BE2C (cell line): ENCODE measurements at regions not wholly inside any gene's neighbourhood (a gene's known extent, or its start where the extent isn't known, plus 50 kb on each side); places are given as distances from the start of the nearest gene placed in this dataset.
"Not testable (repeated sequence)": the region's sequence is repeated elsewhere in the genome, so short reads cannot be mapped to it uniquely, and the experiment has no call there.

Source experiments
- DNase-seq: peaks from one replicate; pipeline ENCODE4 v3.0.0-alpha.2; 2020
- H3K27me3 ChIP-seq: fragments of 250-450 bp; sonication (Bioruptor Pico); 2 replicates; pipeline ENCODE4 v1.5.1; 2020; ENCODE audit warnings: mild to moderate bottlenecking
- H3K36me3 ChIP-seq: fragments of 250-450 bp; sonication (Bioruptor Pico); 2 replicates; pipeline ENCODE4 v1.5.1; 2020; ENCODE audit warnings: mild to moderate bottlenecking
- H3K4me1 ChIP-seq: fragments of 250-450 bp; sonication (Bioruptor Pico); 2 replicates; pipeline ENCODE4 v1.5.1; 2020
- H3K4me3 ChIP-seq: 2 replicates; pipeline ENCODE4 v1.5.1; 2011; ENCODE audit warnings: low read depth, low read length
- H3K9me3 ChIP-seq: fragments of 250-450 bp; sonication (Bioruptor Pico); 2 replicates; pipeline ENCODE4 v1.5.1; 2020
- TF ChIP-seq, protein P1 (sequence below): IDR thresholded peaks from 2 replicates; pipeline ENCODE4 v1.5.1; 2012; ENCODE audit warnings: mild to moderate bottlenecking, low read depth, low read length

DNA sequence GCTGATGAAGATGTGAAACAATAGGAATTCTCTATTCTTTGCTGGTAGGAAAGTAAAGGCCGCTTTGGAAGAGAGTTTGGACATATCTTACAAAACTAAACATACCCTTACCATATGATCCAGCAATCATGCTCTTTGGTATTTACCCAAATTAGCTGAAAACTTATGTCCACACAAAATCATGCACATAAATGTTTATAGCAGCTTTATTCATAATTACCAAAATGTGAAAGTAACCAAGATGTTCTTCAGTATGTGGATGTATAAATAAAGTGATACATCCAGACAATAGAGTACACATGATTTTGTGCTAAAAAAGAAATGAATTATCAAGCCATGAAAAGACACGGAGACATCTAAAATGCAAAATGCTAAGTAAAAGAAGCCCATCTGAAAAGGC lies 98.7 kb upstream of the SLC35F3 start:
- no peak for DNase-seq
- no peaks in the 10 kb centered on the region for H3K4me1 ChIP-seq
- no peak overlapping the region for H3K4me3 ChIP-seq
- no peaks in the 10 kb centered on the region for H3K36me3 ChIP-seq
- no peaks in the 10 kb centered on the region; the same call in 1 of the 2 replicates for H3K27me3 ChIP-seq
- TF ChIP-seq, protein P1, sequence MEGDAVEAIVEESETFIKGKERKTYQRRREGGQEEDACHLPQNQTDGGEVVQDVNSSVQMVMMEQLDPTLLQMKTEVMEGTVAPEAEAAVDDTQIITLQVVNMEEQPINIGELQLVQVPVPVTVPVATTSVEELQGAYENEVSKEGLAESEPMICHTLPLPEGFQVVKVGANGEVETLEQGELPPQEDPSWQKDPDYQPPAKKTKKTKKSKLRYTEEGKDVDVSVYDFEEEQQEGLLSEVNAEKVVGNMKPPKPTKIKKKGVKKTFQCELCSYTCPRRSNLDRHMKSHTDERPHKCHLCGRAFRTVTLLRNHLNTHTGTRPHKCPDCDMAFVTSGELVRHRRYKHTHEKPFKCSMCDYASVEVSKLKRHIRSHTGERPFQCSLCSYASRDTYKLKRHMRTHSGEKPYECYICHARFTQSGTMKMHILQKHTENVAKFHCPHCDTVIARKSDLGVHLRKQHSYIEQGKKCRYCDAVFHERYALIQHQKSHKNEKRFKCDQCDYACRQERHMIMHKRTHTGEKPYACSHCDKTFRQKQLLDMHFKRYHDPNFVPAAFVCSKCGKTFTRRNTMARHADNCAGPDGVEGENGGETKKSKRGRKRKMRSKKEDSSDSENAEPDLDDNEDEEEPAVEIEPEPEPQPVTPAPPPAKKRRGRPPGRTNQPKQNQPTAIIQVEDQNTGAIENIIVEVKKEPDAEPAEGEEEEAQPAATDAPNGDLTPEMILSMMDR = no peak
- no peaks in the 10 kb centered on the region; the same call in none of the 2 replicates for H3K9me3 ChIP-seq

GRCh38 chr1:233815357-233815756 lies 89.1 kb upstream of the SLC35F3 start:
- Histone ChIP-seq H3K4me3 (no peak overlapping the region), H3K36me3 (no peaks in the 10 kb centered on the region), H3K4me1 (no peaks in the 10 kb centered on the region), H3K9me3 (no peaks in the 10 kb centered on the region), H3K27me3 (no peaks in the 10 kb centered on the region)
- no peak for DNase-seq
- TF ChIP-seq, protein P1 = no peak

GRCh38 chr1:233815865-233816264 lies 88.6 kb upstream of the SLC35F3 start:
- no peak overlapping the region for H3K4me3 ChIP-seq
- no peaks in the 10 kb centered on the region for H3K27me3 ChIP-seq
- H3K36me3 ChIP-seq = no peaks in the 10 kb centered on the region
- H3K9me3 ChIP-seq = no peaks in the 10 kb centered on the region
- TF ChIP-seq, protein P1 = no peak
- DNase-seq = no peak
- no peaks in the 10 kb centered on the region for H3K4me1 ChIP-seq

- Histone ChIP-seq H3K36me3 (no peaks in the 10 kb centered on the region), H3K9me3 (no peaks in the 10 kb centered on the region), H3K4me3 (no peak overlapping the region), H3K27me3 (no peaks in the 10 kb centered on the region), H3K4me1 (no peaks in the 10 kb centered on the region)
- TF ChIP-seq, protein P1 = no peak
- DNase-seq = no peak
These were observed 88.1 kb upstream of the SLC35F3 start for GRCh38 chr1:233816348-233816747.

DNA sequence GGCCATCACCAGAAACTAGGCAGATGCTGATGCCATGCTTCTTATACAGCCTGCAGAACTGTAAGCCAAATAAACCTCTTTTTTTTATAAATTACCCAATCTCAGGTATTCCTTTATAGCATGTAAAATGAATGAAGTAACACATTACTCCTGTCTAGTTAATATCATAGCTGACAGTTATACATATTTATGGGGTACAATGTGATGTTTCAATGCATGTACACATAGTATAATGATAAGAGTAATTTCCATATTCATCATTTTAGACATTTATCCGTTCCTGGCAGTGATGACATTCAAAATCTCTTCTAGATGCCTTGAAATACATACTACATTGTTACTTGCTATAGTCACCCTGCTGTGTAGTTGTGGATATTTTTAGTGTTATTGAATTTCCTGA lies 85.4 kb upstream of the SLC35F3 start:
- TF ChIP-seq, protein P1 = no peak
- H3K9me3 ChIP-seq = no peaks in the 10 kb centered on the region
- H3K27me3 ChIP-seq = no peaks in the 10 kb centered on the region
- no peak overlapping the region for H3K4me3 ChIP-seq
- no peaks in the 10 kb centered on the region for H3K4me1 ChIP-seq
- no peak for DNase-seq
- H3K36me3 ChIP-seq = no peaks in the 10 kb centered on the region

GRCh38 chr1:233824179-233824578 lies 80.3 kb upstream of the SLC35F3 start:
- not testable (repeated sequence) for H3K4me1 ChIP-seq, H3K36me3 ChIP-seq, H3K4me3 ChIP-seq, H3K9me3 ChIP-seq, DNase-seq, H3K27me3 ChIP-seq

DNA sequence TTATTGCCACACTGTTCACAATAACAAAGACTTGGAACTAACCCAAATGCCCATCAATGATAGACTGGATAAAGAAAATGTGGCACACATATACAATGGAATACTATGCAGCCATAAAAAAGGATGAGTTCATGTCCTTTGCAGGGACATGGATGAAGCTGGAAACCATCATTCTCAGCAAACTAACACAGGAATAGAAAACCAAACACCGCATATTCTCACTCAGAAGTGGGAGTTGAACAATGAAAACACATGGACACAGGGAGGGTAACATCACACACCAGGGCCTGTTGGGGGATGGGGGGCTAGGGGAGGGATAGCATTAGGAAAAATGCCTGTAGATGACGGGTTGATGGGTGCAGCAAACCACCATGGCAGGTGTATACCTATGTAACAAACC lies 76.5 kb upstream of the SLC35F3 start:
- not testable (repeated sequence) for H3K9me3 ChIP-seq, H3K4me1 ChIP-seq, H3K36me3 ChIP-seq, DNase-seq, H3K4me3 ChIP-seq, H3K27me3 ChIP-seq
